CD14-positive monocyte (primary cell): ENCODE measurements at regions not wholly inside any gene's neighbourhood (a gene's known extent, or its start where the extent isn't known, plus 50 kb on each side); places are given as distances from the start of the nearest gene placed in this dataset.

Source experiments
- DNase-seq, 3 donors: peaks; one replicate each; pipeline ENCODE4 v3.0.0-alpha.2; 2011 to 2022
- H2AFZ ChIP-seq: 2 replicates; pipeline ENCODE4 v1.6.0; 2012; ENCODE audit warnings: mild to moderate bottlenecking, low read depth, low read length, inconsistent platforms; ENCODE audit not compliant: insufficient read depth, poor library complexity, severe bottlenecking
- H3K27ac ChIP-seq, 2 donors: 1 replicate in 1 of 2; 2 replicates in 1 of 2; pipeline ENCODE4 v1.5.1; 2012 to 2013; ENCODE audit warnings: low read length in 2 of 2, control low read depth in 1 of 2, inconsistent platforms in 1 of 2, low read depth in 1 of 2, mild to moderate bottlenecking in 1 of 2
- H3K27me3 ChIP-seq, 2 donors: one replicate each; pipeline versions ENCODE4 v1.6.0 to v1.6.1; 2011 to 2013; ENCODE audit warnings: low read length in 2 of 2; ENCODE audit not compliant: control insufficient read depth in 2 of 2, insufficient read depth in 2 of 2
- H3K36me3 ChIP-seq, 2 donors: replicated peaks in 1 of 2; 1 replicate in 1 of 2; 2 replicates in 1 of 2; pipeline versions ENCODE4 v1.5.1 to v1.6.1; 2012 to 2013; ENCODE audit warnings: low read length in 2 of 2, control low read depth in 1 of 2, inconsistent platforms in 1 of 2, mild to moderate bottlenecking in 1 of 2; ENCODE audit not compliant: insufficient read depth in 2 of 2, control insufficient read depth in 1 of 2
- H3K4me1 ChIP-seq, 2 donors: 1 replicate in 1 of 2; 2 replicates in 1 of 2; pipeline versions ENCODE4 v1.5.1 to v1.6.1; 2012 to 2013; ENCODE audit warnings: low read length in 2 of 2, control low read depth in 1 of 2, inconsistent platforms in 1 of 2, mild to moderate bottlenecking in 1 of 2, moderate library complexity in 1 of 2; ENCODE audit not compliant: insufficient read depth in 2 of 2, control insufficient read depth in 1 of 2
- H3K4me2 ChIP-seq: replicated peaks from 2 replicates; pipeline ENCODE3; 2012; ENCODE audit warnings: low read length, moderate library complexity, mild to moderate bottlenecking; ENCODE audit not compliant: poor library complexity, severe bottlenecking; ENCODE audit errors: extremely low read depth
- H3K4me3 ChIP-seq, 3 experiments: fragments of 200-600 bp in 1 of 3; sonication (generic) in 1 of 3; replicated peaks in 1 of 3; 1 replicate in 2 of 3; 2 replicates in 1 of 3; pipeline ENCODE4 v1.5.1; 2011 to 2013; ENCODE audit warnings: low read length in 3 of 3, mild to moderate bottlenecking in 3 of 3, control low read depth in 2 of 3, low read depth in 2 of 3, inconsistent platforms in 1 of 3, moderate library complexity in 1 of 3
- H3K79me2 ChIP-seq: 2 replicates; pipeline ENCODE4 v1.6.0; 2012; ENCODE audit warnings: mild to moderate bottlenecking, control low read depth, inconsistent platforms, low read length, moderate library complexity; ENCODE audit not compliant: insufficient read depth
- H3K9ac ChIP-seq: 2 replicates; pipeline ENCODE4 v1.6.0; 2017; ENCODE audit warnings: low read length, mild to moderate bottlenecking; ENCODE audit not compliant: insufficient read depth, poor library complexity, severe bottlenecking
- H3K9me3 ChIP-seq, 2 donors: replicated peaks in 1 of 2; 1 replicate in 1 of 2; 2 replicates in 1 of 2; pipeline versions ENCODE4 v1.5.1 to v1.6.1; 2012 to 2013; ENCODE audit warnings: low read length in 2 of 2, control low read depth in 1 of 2; ENCODE audit not compliant: control insufficient read depth in 1 of 2, insufficient read depth in 1 of 2
- H4K20me1 ChIP-seq: 2 replicates; pipeline ENCODE4 v1.6.0; 2012; ENCODE audit warnings: mild to moderate bottlenecking, low read length, control low read depth, moderate library complexity; ENCODE audit not compliant: insufficient read depth
- H3K27ac Mint-ChIP-seq, 7 donors: one replicate each; pipeline ENCODE4 v1.8.0; 2020; ENCODE audit warnings: mild to moderate bottlenecking in 7 of 7, mixed read lengths in 7 of 7, moderate library complexity in 6 of 7, inconsistent platforms in 2 of 7
- H3K27me3 Mint-ChIP-seq, 3 donors: one replicate each; pipeline ENCODE4 v1.8.0; 2021 to 2022; ENCODE audit warnings: low read depth in 3 of 3, mild to moderate bottlenecking in 3 of 3, mixed read lengths in 3 of 3, moderate library complexity in 3 of 3, inconsistent platforms in 1 of 3
- H3K36me3 Mint-ChIP-seq, 2 donors: one replicate each; pipeline ENCODE4 v1.8.0; 2020; ENCODE audit warnings: mixed read lengths in 2 of 2, inconsistent platforms in 1 of 2, mild to moderate bottlenecking in 1 of 2
- H3K4me1 Mint-ChIP-seq: one replicate; pipeline ENCODE4 v1.8.0; 2020; ENCODE audit warnings: mild to moderate bottlenecking, mixed read lengths
- H3K4me3 Mint-ChIP-seq, 2 donors: one replicate each; pipeline ENCODE4 v1.8.0; 2020; ENCODE audit warnings: mild to moderate bottlenecking in 2 of 2, mixed read lengths in 2 of 2, moderate library complexity in 1 of 2
- H3K9me3 Mint-ChIP-seq, 7 donors: one replicate each; pipeline ENCODE4 v1.8.0; 2020 to 2022; ENCODE audit warnings: mixed read lengths in 7 of 7, mild to moderate bottlenecking in 6 of 7, moderate library complexity in 6 of 7, inconsistent platforms in 2 of 7
- CTCF ChIP-seq: fragments of 200-600 bp; IDR thresholded peaks from one replicate; pipeline ENCODE4 v1.8.0; 2022; ENCODE audit warnings: antibody characterized with exemption, mild to moderate bottlenecking
- WGBS: methylation state at CpG from one replicate; pipeline ENCODE4 v1.1.5; 2013; ENCODE audit warnings: missing lambda C conversion rate; ENCODE audit not compliant: insufficient coverage; 5-methylcytosine and 5-hydroxymethylcytosine counted together
- intact Hi-C, 2 donors: fragments of 100-400 bp; cut with micrococcal nuclease; formaldehyde crosslinking; loops; one replicate each; pipeline versions ENCODE4 v1.15.0 to v1.15.1; 2023

- H3K36me3 ChIP-seq = no peaks in the 10 kb centered on the region
- peak overlapping the region in 1 of 7 donors; percentile 32 for H3K27ac Mint-ChIP-seq
- H3K27me3 Mint-ChIP-seq = peaks cover 0 to 1% (median 0%) of the 10 kb centered on the region in 3 donors
- no peak for DNase-seq
- H3K4me3 ChIP-seq = no peak overlapping the region
- no peaks in the 10 kb centered on the region for H3K79me2 ChIP-seq
- H3K9me3 Mint-ChIP-seq = peaks cover 0 to 5% (median 0%) of the 10 kb centered on the region in 7 donors
- intact Hi-C loops = no loop called here
- no peak overlapping the region for H2AFZ ChIP-seq
- WGBS = 65% methylated on average over 6 of the region's 6 CpGs
- H3K4me1 ChIP-seq = no peaks in the 10 kb centered on the region
- H3K9me3 ChIP-seq = peaks cover 4% of the 10 kb centered on the region in 2 donors
- H3K4me2 ChIP-seq = no peak overlapping the region
- H3K4me1 Mint-ChIP-seq = no peaks in the 10 kb centered on the region
- H4K20me1 ChIP-seq = no peaks in the 10 kb centered on the region
- no peaks in the 10 kb centered on the region for H3K36me3 Mint-ChIP-seq
- H3K9ac ChIP-seq = no peak overlapping the region
- H3K4me3 Mint-ChIP-seq = no peak overlapping the region
- no peak overlapping the region for H3K27ac ChIP-seq
- TF ChIP-seq CTCF = no peak
- no peaks in the 10 kb centered on the region for H3K27me3 ChIP-seq
These were observed 132.3 kb downstream of the IRX2 start for GRCh38 chr5:2619216-2619615.

GRCh38 chr5:2617461-2617860 is 134.0 kb downstream of the IRX2 start:
- H3K27ac Mint-ChIP-seq = no peak overlapping the region
- H3K9me3 Mint-ChIP-seq = peaks cover 0 to 4% (median 2%) of the 10 kb centered on the region in 7 donors
- DNase-seq = no peak
- Histone ChIP-seq H2AFZ (no peak overlapping the region), H3K79me2 (no peaks in the 10 kb centered on the region), H3K4me1 (no peaks in the 10 kb centered on the region), H3K4me2 (no peak overlapping the region), H3K27me3 (no peaks in the 10 kb centered on the region), H3K4me3 (no peak overlapping the region), H3K9me3 (peaks cover 4 to 11% of the 10 kb centered on the region in 2 donors), H3K36me3 (no peaks in the 10 kb centered on the region), H3K27ac (no peak overlapping the region), H3K9ac (no peak overlapping the region), H4K20me1 (no peaks in the 10 kb centered on the region)
- no peaks in the 10 kb centered on the region for H3K36me3 Mint-ChIP-seq
- 84% methylated on average over 4 of the region's 5 CpGs for WGBS
- TF ChIP-seq CTCF = no peak
- no peaks in the 10 kb centered on the region for H3K27me3 Mint-ChIP-seq
- H3K4me3 Mint-ChIP-seq = no peak overlapping the region
- H3K4me1 Mint-ChIP-seq = no peaks in the 10 kb centered on the region
- intact Hi-C loops = no loop called here
